Endothelial cell of umbilical vein (primary cell): ENCODE measurements at regions not wholly inside any gene's neighbourhood (a gene's known extent, or its start where the extent isn't known, plus 50 kb on each side); places are given as distances from the start of the nearest gene placed in this dataset.

Source experiments
- CTCF ChIP-seq, 2 donors: IDR thresholded peaks; 1 replicate in 1 of 2; 2 replicates in 1 of 2; pipeline ENCODE4 v1.5.1; 2011; ENCODE audit warnings: low read length in 2 of 2, mild to moderate bottlenecking in 2 of 2, moderate library complexity in 2 of 2, control low read depth in 1 of 2, inconsistent platforms in 1 of 2, low read depth in 1 of 2; ENCODE audit not compliant: insufficient read depth in 1 of 2; ENCODE audit errors: extremely low read depth in 1 of 2
- EZH2 ChIP-seq: IDR thresholded peaks from 2 replicates; pipeline ENCODE4 v1.6.1; 2012; ENCODE audit warnings: borderline replicate concordance, low read depth, mild to moderate bottlenecking, moderate library complexity, low read length, inconsistent platforms; ENCODE audit not compliant: severe bottlenecking
- POLR2A ChIP-seq: IDR thresholded peaks from 2 replicates; pipeline ENCODE4 v1.6.1; 2012; ENCODE audit warnings: low read depth, mild to moderate bottlenecking, control low read depth, low read length
- POLR2AphosphoS5 ChIP-seq: IDR thresholded peaks from 2 replicates; pipeline ENCODE4 v1.6.1; 2012; ENCODE audit warnings: low read depth, mild to moderate bottlenecking, control low read depth, low read length, moderate library complexity; ENCODE audit not compliant: insufficient read depth

- TF ChIP-seq CTCF (IDR thresholded peaks at IDR 0.05; ENCODE audit: extremely low read depth in 1 of 2, insufficient read depth in 1 of 2, low read depth in 1 of 2, low read length in 2 of 2), result no peak
- TF ChIP-seq POLR2A, result no peak
- no peak for TF ChIP-seq POLR2AphosphoS5
- TF ChIP-seq EZH2, result no peak
These were observed 470.9 kb upstream of the CDIN1 start for GRCh38 chr15:36108541-36108940.
